SJCRH30 (cell line): ENCODE measurements at regions not wholly inside any gene's neighbourhood (a gene's known extent, or its start where the extent isn't known, plus 50 kb on each side); places are given as distances from the start of the nearest gene placed in this dataset.

Experiments used
- DNase-seq, 2 experiments: peaks; one replicate each; pipeline ENCODE4 v3.0.0-alpha.2; 2015 to 2020
- H3K27ac ChIP-seq: fragments of 250-450 bp; sonication (Bioruptor Pico); 2 replicates; pipeline ENCODE4 v1.5.1; 2020; ENCODE audit warnings: mild to moderate bottlenecking, moderate library complexity
- H3K27me3 ChIP-seq: fragments of 250-450 bp; sonication (Bioruptor Pico); 2 replicates; pipeline ENCODE4 v1.5.1; 2020; ENCODE audit warnings: mild to moderate bottlenecking, moderate library complexity
- H3K36me3 ChIP-seq: fragments of 250-450 bp; sonication (Bioruptor Pico); 2 replicates; pipeline ENCODE4 v1.5.1; 2020; ENCODE audit warnings: mild to moderate bottlenecking, moderate library complexity
- H3K4me1 ChIP-seq: fragments of 250-450 bp; sonication (Bioruptor Pico); 2 replicates; pipeline ENCODE4 v1.5.1; 2020; ENCODE audit warnings: mild to moderate bottlenecking, moderate library complexity
- H3K4me3 ChIP-seq: fragments of 250-450 bp; sonication (Bioruptor Pico); 2 replicates; pipeline ENCODE4 v1.5.1; 2020; ENCODE audit warnings: mild to moderate bottlenecking, moderate library complexity
- H3K9me3 ChIP-seq: fragments of 250-450 bp; sonication (Bioruptor Pico); replicated peaks from 2 replicates; pipeline ENCODE4 v1.5.1; 2020; ENCODE audit warnings: mild to moderate bottlenecking, moderate library complexity

DNA sequence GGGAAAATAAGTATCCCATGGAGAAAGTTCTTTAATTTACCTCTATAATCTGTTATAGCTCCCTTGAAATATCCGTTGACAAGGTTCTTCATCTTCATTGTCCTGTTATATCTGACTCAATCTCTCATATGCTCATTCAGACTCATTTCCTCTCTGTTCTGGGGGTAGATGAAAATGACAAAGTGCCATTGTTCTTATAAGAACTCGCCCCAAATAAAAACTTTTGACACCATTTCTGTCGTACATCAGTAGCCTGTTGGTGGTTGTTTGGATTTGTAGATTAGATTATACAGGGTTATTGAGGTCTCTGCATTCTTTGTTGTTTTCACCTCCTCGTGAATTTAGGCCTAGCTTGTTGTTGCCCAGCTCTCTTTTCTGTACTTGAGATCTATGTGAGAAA lies 55.2 kb upstream of the IPO9 start:
- H3K36me3 ChIP-seq = peaks cover 5% of the 10 kb centered on the region; the same call in 1 of the 2 replicates
- H3K4me3 ChIP-seq = no peak overlapping the region
- no peak overlapping the region for H3K27ac ChIP-seq
- peaks cover 7% of the 10 kb centered on the region; the same call in 1 of the 2 replicates for H3K9me3 ChIP-seq
- H3K27me3 ChIP-seq = no peaks in the 10 kb centered on the region
- DNase-seq = no peak
- H3K4me1 ChIP-seq = no peaks in the 10 kb centered on the region

DNA sequence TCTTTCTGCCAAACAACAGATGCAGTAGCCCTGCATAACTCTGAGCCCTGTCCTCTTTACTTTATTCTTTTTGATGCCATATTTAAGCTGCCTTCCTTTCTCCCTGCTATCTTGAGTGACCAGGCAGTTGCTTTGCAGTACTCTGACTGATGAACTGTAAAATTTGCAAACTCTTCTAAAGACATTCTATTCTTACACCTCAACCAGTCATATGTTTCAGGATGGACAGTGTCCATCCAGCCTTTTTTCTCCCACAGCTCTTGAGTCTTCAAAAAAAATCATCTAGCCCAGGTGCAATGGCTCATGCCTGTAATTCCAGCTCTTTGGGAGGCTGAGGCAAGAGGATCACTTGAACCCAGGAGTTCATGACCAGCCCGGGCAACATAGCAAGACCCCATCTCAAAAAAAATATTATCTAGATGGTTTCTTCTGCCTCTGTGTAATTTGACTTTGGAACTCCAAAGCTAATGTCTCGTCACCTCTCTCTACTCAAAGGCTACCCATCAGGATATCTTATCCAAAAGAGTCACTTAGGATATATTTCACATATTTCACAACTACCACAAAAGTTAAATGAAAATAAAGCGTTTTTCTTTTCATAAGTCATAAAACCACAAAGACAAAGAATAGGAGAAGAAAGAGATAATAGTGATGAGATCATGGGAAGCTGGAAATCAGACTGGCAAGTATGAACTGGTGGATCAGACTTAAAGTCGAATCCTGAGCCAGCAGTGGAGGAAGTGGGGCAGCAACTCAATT lies 54.6 kb upstream of the IPO9 start:
- no peak overlapping the region for H3K27ac ChIP-seq
- peaks cover 7% of the 10 kb centered on the region; the same call in 1 of the 2 replicates for H3K9me3 ChIP-seq
- H3K36me3 ChIP-seq = 0 out of 2 replicates have a peak, but pooled peaks cover 7% of the 10 kb centered on the region
- H3K4me1 ChIP-seq = no peaks in the 10 kb centered on the region
- no peak overlapping the region for H3K4me3 ChIP-seq
- H3K27me3 ChIP-seq = no peaks in the 10 kb centered on the region
- no peak for DNase-seq

DNA sequence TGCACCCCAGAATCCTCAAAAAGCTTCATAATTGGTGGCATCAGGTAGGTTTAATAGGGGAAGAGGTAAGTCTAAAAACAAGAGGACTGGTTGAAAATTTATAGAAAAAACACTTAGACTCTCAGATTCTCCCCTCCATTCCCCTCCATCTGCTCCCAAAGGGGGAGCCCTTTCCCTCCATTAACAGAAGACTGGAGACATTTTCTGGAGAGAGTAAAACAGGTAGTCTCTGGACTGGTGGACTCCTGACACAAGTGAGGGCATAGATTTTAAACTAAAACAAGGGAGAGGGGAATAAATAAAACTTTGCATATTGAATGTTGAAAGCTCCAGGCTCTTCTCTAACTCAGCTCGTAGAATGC lies 54.0 kb upstream of the IPO9 start:
- Histone ChIP-seq H3K27me3 (no peaks in the 10 kb centered on the region), H3K4me3 (no peak overlapping the region), H3K4me1 (no peaks in the 10 kb centered on the region), H3K36me3 (peaks cover 7% of the 10 kb centered on the region; the same call in 1 of the 2 replicates), H3K27ac (no peak overlapping the region), H3K9me3 (peaks cover 7% of the 10 kb centered on the region; the same call in 1 of the 2 replicates)
- DNase-seq = no peak

DNA sequence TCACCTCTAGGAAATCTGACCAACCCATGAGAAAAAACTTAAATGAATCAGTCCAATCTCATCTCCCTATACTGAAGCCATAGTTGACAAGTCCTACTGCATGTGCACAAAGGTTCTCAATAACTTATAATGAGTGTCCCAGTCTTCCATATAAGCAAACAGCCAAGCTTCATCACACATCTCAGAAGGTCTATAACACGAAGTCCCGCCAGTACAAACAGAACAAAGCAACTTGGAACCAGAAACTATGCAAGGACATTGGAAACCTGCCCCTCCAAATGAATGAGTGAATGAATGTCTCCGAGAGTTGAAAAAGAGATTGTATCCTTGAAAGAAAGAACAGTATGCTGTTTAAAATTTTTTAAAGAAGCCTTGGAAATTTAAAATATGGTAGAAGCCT lies 53.6 kb upstream of the IPO9 start:
- Histone ChIP-seq H3K9me3 (peaks cover 7% of the 10 kb centered on the region; the same call in 1 of the 2 replicates), H3K4me1 (no peaks in the 10 kb centered on the region), H3K27me3 (no peaks in the 10 kb centered on the region), H3K27ac (no peak overlapping the region), H3K36me3 (peaks cover 11% of the 10 kb centered on the region), H3K4me3 (no peak overlapping the region)
- no peak for DNase-seq

DNA sequence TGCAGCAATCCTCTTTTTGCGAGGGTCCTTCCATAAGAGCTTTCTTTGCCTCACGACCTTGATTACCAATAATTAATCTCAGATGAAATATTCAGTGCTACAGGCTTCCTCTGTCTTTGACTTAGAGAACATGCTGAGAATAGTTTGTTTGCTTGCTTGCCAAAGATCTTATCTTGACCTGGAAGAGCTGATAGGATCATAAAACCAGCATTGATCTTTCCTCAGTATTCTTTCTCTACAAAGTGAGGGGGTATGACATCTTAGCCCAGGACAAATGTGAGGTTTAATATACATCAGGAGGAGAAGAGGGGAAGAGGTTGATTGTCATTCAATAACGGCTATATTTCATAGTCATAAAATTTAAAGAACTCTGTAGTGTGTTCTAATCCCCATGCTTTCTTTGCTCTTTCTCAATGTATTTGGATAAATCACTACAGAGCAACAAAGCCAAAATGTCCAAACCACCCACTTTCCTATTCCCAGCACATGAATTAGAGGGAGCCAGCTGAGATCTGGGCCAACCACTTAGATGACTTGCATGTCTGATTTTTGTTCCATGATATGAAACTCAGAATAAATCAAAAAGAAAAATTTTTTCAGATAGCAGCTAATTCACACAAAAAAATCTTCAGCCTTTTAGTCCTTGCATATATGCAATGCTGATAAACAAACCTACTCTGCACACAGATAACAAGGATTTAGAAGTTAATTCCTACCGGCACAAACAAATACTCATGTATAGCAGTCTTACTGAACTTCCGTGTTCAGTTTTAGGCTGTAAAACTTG lies 50.5 kb upstream of the IPO9 start:
- no peak for DNase-seq
- H3K27ac ChIP-seq = no peak overlapping the region
- H3K4me1 ChIP-seq = no peaks in the 10 kb centered on the region
- H3K4me3 ChIP-seq = no peak overlapping the region
- H3K27me3 ChIP-seq = no peaks in the 10 kb centered on the region
- no peaks in the 10 kb centered on the region for H3K9me3 ChIP-seq
- peaks cover 40% of the 10 kb centered on the region for H3K36me3 ChIP-seq
